K562 (cell line): ENCODE measurements at regions not wholly inside any gene's neighbourhood (a gene's known extent, or its start where the extent isn't known, plus 50 kb on each side); places are given as distances from the start of the nearest gene placed in this dataset.

Experiments
- ATAC-seq: fragments of 200-7000 bp; cut with Tn5 transposase; 3 replicates; pipeline ENCODE4 v1.9.1; 2020; ENCODE audit warnings: moderate library complexity
- BruUV-seq: library from RNA; stranded (reverse); fragments of 400-500 nt; replicated peaks from 2 replicates; lab custom pipeline; 2021; lab: Mats Ljungman, UMichigan
- CTCF ChIA-PET: fragments of 300-600 bp; formaldehyde crosslinking; extraction: SDS; loops from one replicate; lab custom pipeline; 2021; ENCODE audit warnings: low intra/inter-chr PET ratio; lab: Yijun Ruan, JAX
- POLR2A ChIA-PET: fragments of 300-600, 350-650 bp; sonication (Branson Sonifier 250); formaldehyde crosslinking; extraction: SDS; loops from one replicate; lab custom pipeline; 2021; ENCODE audit warnings: antibody characterized with exemption, inconsistent platforms; lab: Yijun Ruan, JAX
- DNase-seq, 4 experiments: peaks; one replicate each; pipeline versions ENCODE4 v3.0.0 to v3.0.0-alpha.2; 2011 to 2018; ENCODE audit warnings: low spot score in 3 of 4, mixed read lengths in 3 of 4; ENCODE audit errors: extremely low read depth in 1 of 4
- FAIRE-seq: peaks from 2 replicates; lab custom pipeline; 2011; peaks lifted over from hg19 to GRCh38; lab: Jason Lieb, UNC
- H2AFZ ChIP-seq: 2 replicates; pipeline ENCODE4 v1.6.0; 2011; ENCODE audit warnings: low read depth, low read length, control low read depth, inconsistent platforms
- H3K27ac ChIP-seq: fragments of 200-600 bp; 3 replicates; pipeline ENCODE4 v1.8.0; 2011; ENCODE audit warnings: low read depth, mild to moderate bottlenecking, control low read depth, inconsistent platforms, low read length, moderate library complexity, mixed read lengths; ENCODE audit errors: extremely low read depth
- H3K27me3 ChIP-seq, 2 experiments: fragments of 300-600 bp in 1 of 2; 2 replicates in 1 of 2; 3 replicates in 1 of 2; pipeline versions ENCODE4 v1.6.0 to v1.8.0; 2011; ENCODE audit warnings: inconsistent platforms in 2 of 2, low read length in 2 of 2, mild to moderate bottlenecking in 1 of 2, mixed read lengths in 1 of 2, moderate library complexity in 1 of 2; ENCODE audit not compliant: control insufficient read depth in 2 of 2, insufficient read depth in 2 of 2
- H3K36me3 ChIP-seq: fragments of 300-600 bp; 3 replicates; pipeline ENCODE4 v1.8.0; 2011; ENCODE audit warnings: mild to moderate bottlenecking, low read length, inconsistent platforms; ENCODE audit not compliant: control insufficient read depth, insufficient read depth
- H3K4me1 ChIP-seq, 2 experiments: fragments of 200-600 bp in 1 of 2; replicated peaks in 1 of 2; 2 replicates in 1 of 2; 3 replicates in 1 of 2; pipeline versions ENCODE4 v1.5.1 to v1.8.0; 2011; ENCODE audit warnings: inconsistent platforms in 2 of 2, low read length in 2 of 2, mild to moderate bottlenecking in 1 of 2, mixed read lengths in 1 of 2, moderate library complexity in 1 of 2; ENCODE audit not compliant: control insufficient read depth in 2 of 2, insufficient read depth in 2 of 2
- H3K4me2 ChIP-seq: 2 replicates; pipeline ENCODE4 v1.6.1; 2011; ENCODE audit warnings: low read length, control low read depth, inconsistent platforms, mixed read lengths; ENCODE audit not compliant: insufficient read depth
- H3K4me3 ChIP-seq: fragments of 200-600 bp; sonication (generic), shearing (Covaris generic); 2 replicates; pipeline ENCODE4 v1.5.1; 2016; ENCODE audit warnings: control low read depth, inconsistent platforms
- H3K79me2 ChIP-seq: fragments of 200-600 bp; 3 replicates; pipeline ENCODE4 v1.8.0; 2011; ENCODE audit warnings: low read length, inconsistent platforms; ENCODE audit not compliant: control insufficient read depth, insufficient read depth
- H3K9ac ChIP-seq, 2 experiments: 2 replicates each; pipeline versions ENCODE4 v1.6.0 to v1.6.1; 2011; ENCODE audit warnings: low read depth in 2 of 2, low read length in 2 of 2, control low read depth in 1 of 2, inconsistent platforms in 1 of 2, mild to moderate bottlenecking in 1 of 2, mixed read lengths in 1 of 2; ENCODE audit not compliant: insufficient read depth in 1 of 2
- H3K9me1 ChIP-seq: one replicate; pipeline ENCODE4 v1.6.0; 2011; ENCODE audit warnings: inconsistent platforms, mild to moderate bottlenecking, low read length, moderate library complexity; ENCODE audit not compliant: control insufficient read depth, insufficient read depth
- H3K9me3 ChIP-seq: replicated peaks from 2 replicates; pipeline ENCODE4 v1.5.1; 2011; ENCODE audit warnings: low read depth, low read length, inconsistent platforms; ENCODE audit not compliant: control insufficient read depth, insufficient read depth
- H4K20me1 ChIP-seq: replicated peaks from 2 replicates; pipeline ENCODE4 v1.6.1; 2011; ENCODE audit warnings: low read length, inconsistent platforms, mixed read lengths; ENCODE audit not compliant: control insufficient read depth, insufficient read depth
- CCNT2 ChIP-seq: IDR thresholded peaks from 2 replicates; pipeline ENCODE4 v1.6.1; 2011; ENCODE audit warnings: borderline replicate concordance, low read depth, mild to moderate bottlenecking, moderate library complexity, mixed read lengths, low read length; ENCODE audit not compliant: insufficient read length; ENCODE audit errors: extremely low read depth
- HDGF ChIP-seq: fragments of 450-650 bp; IDR thresholded peaks from 2 replicates; pipeline ENCODE4 v1.6.1; 2016
- MXD1 ChIP-seq: fragments of 250-450 bp; sonication (Bioruptor Pico); IDR thresholded peaks from 2 replicates; pipeline ENCODE4 v1.8.0; 2021; ENCODE audit warnings: borderline replicate concordance, mild to moderate bottlenecking, moderate library complexity; ENCODE audit not compliant: poor library complexity, severe bottlenecking
- NUFIP1 ChIP-seq: fragments of 450-650 bp; IDR thresholded peaks from 2 replicates; pipeline ENCODE4 v1.6.1; 2018; ENCODE audit not compliant: partially characterized antibody
- PYGO2 ChIP-seq: fragments of 450-650 bp; IDR thresholded peaks from 2 replicates; pipeline ENCODE4 v1.6.1; 2016; ENCODE audit warnings: mild to moderate bottlenecking, missing genetic modification characterization, moderate library complexity, missing compliant biosample characterization
- TRIM28 ChIP-seq: fragments of 450-650 bp; IDR thresholded peaks from 2 replicates; pipeline ENCODE4 v1.6.1; 2017
- ZFPM2 ChIP-seq: fragments of 250-450 bp; sonication (Bioruptor Pico); IDR thresholded peaks from 2 replicates; pipeline ENCODE4 v1.5.1; 2022; ENCODE audit warnings: mild to moderate bottlenecking
- ZKSCAN1 ChIP-seq: fragments of 150-350 bp; IDR thresholded peaks from 2 replicates; pipeline ENCODE4 v1.6.1; 2016; ENCODE audit warnings: low read depth, low read length
- WGBS: fragments of 100-300 bp; shearing (Covaris generic); methylation state at CpG from one replicate; pipeline ENCODE4 v1.1.6; 2016; ENCODE audit warnings: low coverage, mixed read lengths; ENCODE audit not compliant: insufficient coverage; ENCODE audit errors: missing lambda C conversion rate; 5-methylcytosine and 5-hydroxymethylcytosine counted together
- in situ Hi-C: fragments of 300-500 bp; cut with MboI; formaldehyde crosslinking; loops from 4 replicates; pipeline ENCODE4 v1.15.0; 2018; ENCODE audit warnings: inconsistent platforms, mixed read lengths
- intact Hi-C: fragments of 100-400 bp; cut with micrococcal nuclease; formaldehyde crosslinking; loops from 2 replicates; pipeline ENCODE4 v1.14.2; 2022

GRCh38 chr1:30324251-30325084 lies 398.9 kb downstream of the MATN1 start:
- no peaks in the 10 kb centered on the region for H3K9me1 ChIP-seq
- DNase-seq: no peak
- H3K4me3 ChIP-seq: no peak overlapping the region
- H3K9ac ChIP-seq: no peak overlapping the region
- in situ Hi-C loops (no loop called here), intact Hi-C loops (no loop called here)
- no peak for ATAC-seq
- H3K79me2 ChIP-seq: no peaks in the 10 kb centered on the region
- peaks cover 8% of the 10 kb centered on the region; the same call in 1 of the 2 replicates for H4K20me1 ChIP-seq
- H3K4me2 ChIP-seq: no peak overlapping the region
- H3K27ac ChIP-seq: no peak overlapping the region
- no peaks in the 10 kb centered on the region for H3K4me1 ChIP-seq
- H3K9me3 ChIP-seq: no peaks in the 10 kb centered on the region
- H3K27me3 ChIP-seq: peaks cover 0 to 34% of the 10 kb centered on the region in 2 experiments; a peak in 2 of 5 replicates
- no peak for FAIRE-seq
- TF ChIP-seq ZKSCAN1 (peak; percentile 59; the same call in 1 of the 2 replicates), MXD1 (CRISPR knock-in tag) (no peak)
- H3K36me3 ChIP-seq: no peaks in the 10 kb centered on the region
- WGBS: 1% methylated on average over 8 of the region's 9 CpGs
- BruUV-seq: no TSS peak
- ChIA-PET CTCF (no interaction called here), POLR2A (interaction anchor here (0.6 to 1.7 kb wide), 3 partner anchors 10 to 407 kb away, joined by 3 to 7 read pairs (median 3); no protein-coding TSS in a partner anchor)
- H2AFZ ChIP-seq: no peak overlapping the region

GRCh38 chr1:30323841-30324240 lies 399.5 kb downstream of the MATN1 start:
- Histone ChIP-seq H2AFZ (no peak overlapping the region), H3K27ac (no peak overlapping the region), H3K36me3 (no peaks in the 10 kb centered on the region), H4K20me1 (peaks cover 8% of the 10 kb centered on the region; the same call in 1 of the 2 replicates), H3K27me3 (peaks cover 0 to 30% of the 10 kb centered on the region in 2 experiments; a peak in 2 of 5 replicates), H3K79me2 (no peaks in the 10 kb centered on the region), H3K4me3 (no peak overlapping the region), H3K4me1 (no peaks in the 10 kb centered on the region), H3K9me3 (no peaks in the 10 kb centered on the region), H3K4me2 (no peak overlapping the region), H3K9ac (no peak overlapping the region), H3K9me1 (no peaks in the 10 kb centered on the region)
- no TSS peak for BruUV-seq
- in situ Hi-C loops (no loop called here), intact Hi-C loops (no loop called here)
- 0% methylated on average over 5 of the region's 5 CpGs for WGBS
- CTCF ChIA-PET: no interaction called here
- ATAC-seq (no peak), FAIRE-seq (no peak), DNase-seq (no peak)
- POLR2A ChIA-PET: interaction anchor here (1.2 to 1.7 kb wide), 2 partner anchors 9 to 31 kb away, joined by 3 to 7 read pairs; no protein-coding TSS in a partner anchor
- TF ChIP-seq CCNT2 (no peak), NUFIP1 (no peak), PYGO2 (tag) (no peak), HDGF (no peak), ZFPM2 (CRISPR knock-in tag) (no peak), TRIM28 (no peak)
- TF ChIP-seq, all 486 proteins: peak for 0
